ENCODE measurements at regions not wholly inside any gene's neighbourhood (a gene's known extent, or its start where the extent isn't known, plus 50 kb on each side); places are given as distances from the start of the nearest gene placed in this dataset.

- intact Hi-C loops (cut with micrococcal nuclease; ENCODE audit: unreplicated experiment): no loop called here
- ChIA-PET CTCF (no interaction called here), POLR2A (ENCODE audit: low non-redundant PET) (no interaction called here)
- no peak overlapping the region for H3K4me3 ChIP-seq (ENCODE audit: low read depth, low read length, poor library complexity, severe bottlenecking)
- DNase-seq (ENCODE audit: low spot score): no peak
- H3K9me3 ChIP-seq (ENCODE audit: low read depth, low read length, poor library complexity, severe bottlenecking): no peaks in the 10 kb centered on the region
- no peaks in the 10 kb centered on the region for H3K36me3 ChIP-seq (ENCODE audit: insufficient read depth, low read length, poor library complexity, severe bottlenecking)
- TF ChIP-seq CTCF (conservative IDR thresholded peaks at IDR 0.05; ENCODE audit: low read depth, low read length) (no peak), EZH2 (IDR thresholded peaks at IDR 0.05; ENCODE audit: borderline replicate concordance, low read depth, low read length, poor library complexity, severe bottlenecking) (no peak)
- no peaks in the 10 kb centered on the region for H3K4me1 ChIP-seq (ENCODE audit: insufficient read depth, low read length, poor library complexity, severe bottlenecking)
- BruUV-seq (replicated peaks): no TSS peak
- H3K27ac ChIP-seq (ENCODE audit: low read depth, low read length, poor library complexity, severe bottlenecking): no peak overlapping the region
- H3K27me3 ChIP-seq (replicated peaks; ENCODE audit: insufficient read depth, low read depth, low read length, poor library complexity): no peaks in the 10 kb centered on the region
Observed at GRCh38 chr12:92488735-92489134, 214.1 kb upstream of the PLEKHG7 start.

- no peaks in the 10 kb centered on the region for H3K27me3 ChIP-seq (replicated peaks; ENCODE audit: insufficient read depth, low read depth, low read length, poor library complexity)
- ChIA-PET CTCF (no interaction called here), POLR2A (ENCODE audit: low non-redundant PET) (no interaction called here)
- no TSS peak for BruUV-seq (replicated peaks)
- no peaks in the 10 kb centered on the region for H3K36me3 ChIP-seq (ENCODE audit: insufficient read depth, low read length, poor library complexity, severe bottlenecking)
- intact Hi-C loops (cut with micrococcal nuclease; ENCODE audit: unreplicated experiment): no loop called here
- no peaks in the 10 kb centered on the region for H3K9me3 ChIP-seq (ENCODE audit: low read depth, low read length, poor library complexity, severe bottlenecking)
- no peak for DNase-seq (ENCODE audit: low spot score)
- H3K4me3 ChIP-seq (ENCODE audit: low read depth, low read length, poor library complexity, severe bottlenecking): no peak overlapping the region
- H3K27ac ChIP-seq (ENCODE audit: low read depth, low read length, poor library complexity, severe bottlenecking): no peak overlapping the region
- TF ChIP-seq EZH2 (IDR thresholded peaks at IDR 0.05; ENCODE audit: borderline replicate concordance, low read depth, low read length, poor library complexity, severe bottlenecking) (no peak), CTCF (conservative IDR thresholded peaks at IDR 0.05; ENCODE audit: low read depth, low read length) (no peak)
- H3K4me1 ChIP-seq (ENCODE audit: insufficient read depth, low read length, poor library complexity, severe bottlenecking): no peaks in the 10 kb centered on the region
Observed at GRCh38 chr12:92487138-92487485, 215.7 kb upstream of the PLEKHG7 start.

- Histone ChIP-seq H3K27me3 (replicated peaks; ENCODE audit: insufficient read depth, low read depth, low read length, poor library complexity) (no peaks in the 10 kb centered on the region), H3K9me3 (ENCODE audit: low read depth, low read length, poor library complexity, severe bottlenecking) (no peaks in the 10 kb centered on the region), H3K36me3 (ENCODE audit: insufficient read depth, low read length, poor library complexity, severe bottlenecking) (no peaks in the 10 kb centered on the region), H3K4me3 (ENCODE audit: low read depth, low read length, poor library complexity, severe bottlenecking) (no peak overlapping the region), H3K4me1 (ENCODE audit: insufficient read depth, low read length, poor library complexity, severe bottlenecking) (no peaks in the 10 kb centered on the region), H3K27ac (ENCODE audit: low read depth, low read length, poor library complexity, severe bottlenecking) (no peak overlapping the region)
- no TSS peak for BruUV-seq (replicated peaks)
- CTCF ChIA-PET: no interaction called here
- intact Hi-C loops (cut with micrococcal nuclease; ENCODE audit: unreplicated experiment): no loop called here
- DNase-seq (ENCODE audit: low spot score): no peak
- no peak for TF ChIP-seq EZH2 (IDR thresholded peaks at IDR 0.05; ENCODE audit: borderline replicate concordance, low read depth, low read length, poor library complexity, severe bottlenecking)
- TF ChIP-seq CTCF (conservative IDR thresholded peaks at IDR 0.05; ENCODE audit: low read depth, low read length): no peak
- POLR2A ChIA-PET (ENCODE audit: low non-redundant PET): no interaction called here
Observed at GRCh38 chr12:92486443-92487137, 216.2 kb upstream of the PLEKHG7 start.

Measured in A673 (cell line).